ENCODE measurements at regions not wholly inside any gene's neighbourhood (a gene's known extent, or its start where the extent isn't known, plus 50 kb on each side); places are given as distances from the start of the nearest gene placed in this dataset.
"Not testable (repeated sequence)": the region's sequence is repeated elsewhere in the genome, so short reads cannot be mapped to it uniquely, and the experiment has no call there.

DNA sequence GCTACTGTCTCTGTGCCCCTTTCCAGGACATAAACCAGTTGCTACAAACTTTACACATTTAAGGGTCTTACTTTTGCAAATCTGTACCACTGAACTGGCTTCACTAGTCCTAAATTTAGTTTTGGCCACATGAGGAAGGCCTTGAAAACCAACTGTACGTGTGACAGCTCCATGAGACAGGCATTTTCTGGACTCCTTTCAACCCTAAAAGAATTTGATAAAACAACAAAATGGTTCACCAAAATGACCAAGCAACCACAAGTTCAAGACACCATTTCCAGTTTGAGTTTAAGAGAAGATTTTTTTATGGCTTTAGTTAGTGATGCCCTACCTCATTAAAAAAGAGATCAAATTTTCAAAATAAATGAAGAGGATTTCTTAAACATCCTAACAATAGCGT is 246.4 kb downstream of the ZNF674 start:
- DNase-seq: no peak

DNA sequence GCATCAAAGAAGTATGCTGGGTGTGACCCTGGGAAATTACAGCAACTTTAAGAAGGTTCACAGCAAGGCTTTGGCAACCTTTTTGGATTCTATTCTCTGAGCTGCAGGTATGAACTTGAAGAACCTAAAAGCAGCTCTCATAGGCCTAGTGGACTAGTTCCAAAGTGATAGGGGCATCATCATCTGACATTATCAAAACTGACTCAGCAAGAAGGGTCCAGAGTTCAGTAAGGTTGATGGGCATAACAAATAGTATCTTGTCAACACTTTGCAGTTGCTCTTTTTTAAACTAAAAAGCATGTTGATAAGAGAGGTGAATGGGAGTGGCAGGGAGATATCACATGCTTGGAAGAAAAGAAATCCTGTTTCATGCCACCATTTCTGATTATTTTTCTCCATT is 249.3 kb downstream of the ZNF674 start:
- DNase-seq: no peak

DNA sequence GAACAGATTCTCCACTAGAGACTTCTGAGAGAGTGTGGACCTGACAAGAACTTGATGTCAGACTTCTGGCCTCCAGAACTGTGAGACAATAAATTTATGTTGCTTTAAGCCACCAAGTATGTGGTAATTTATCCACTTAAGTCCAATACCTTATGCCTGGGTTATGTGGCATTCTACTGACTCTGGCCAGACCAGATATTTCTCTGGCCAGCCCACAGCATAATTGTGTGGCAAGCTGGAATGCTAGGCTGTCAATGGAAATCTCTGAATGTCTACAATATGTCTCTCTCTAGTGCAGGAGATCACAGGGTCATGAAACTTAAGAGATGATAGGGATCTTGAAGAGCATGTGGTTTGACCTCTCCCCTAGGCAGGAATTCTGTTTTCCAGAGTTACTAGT is 251.0 kb downstream of the ZNF674 start:
- no peak for DNase-seq

DNA sequence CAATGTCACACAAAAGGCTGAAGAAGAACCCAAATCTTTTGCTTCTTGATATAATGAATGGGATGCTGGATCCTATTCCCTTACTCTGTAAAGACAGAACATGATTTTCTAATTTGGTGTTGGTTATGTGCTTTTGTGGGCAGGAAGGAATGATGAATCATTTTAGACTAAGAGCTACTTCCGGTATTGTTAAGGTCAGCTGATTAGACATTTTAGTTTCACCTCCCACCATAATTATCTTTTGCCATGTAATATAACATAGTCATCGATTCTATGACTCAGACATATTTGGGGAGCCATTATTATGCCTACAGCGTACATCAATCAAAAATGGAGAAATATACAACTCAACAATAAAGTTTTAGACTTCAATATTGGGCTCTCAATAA is 265.3 kb downstream of the ZNF674 start:
- peak; percentile 46 for DNase-seq

DNA sequence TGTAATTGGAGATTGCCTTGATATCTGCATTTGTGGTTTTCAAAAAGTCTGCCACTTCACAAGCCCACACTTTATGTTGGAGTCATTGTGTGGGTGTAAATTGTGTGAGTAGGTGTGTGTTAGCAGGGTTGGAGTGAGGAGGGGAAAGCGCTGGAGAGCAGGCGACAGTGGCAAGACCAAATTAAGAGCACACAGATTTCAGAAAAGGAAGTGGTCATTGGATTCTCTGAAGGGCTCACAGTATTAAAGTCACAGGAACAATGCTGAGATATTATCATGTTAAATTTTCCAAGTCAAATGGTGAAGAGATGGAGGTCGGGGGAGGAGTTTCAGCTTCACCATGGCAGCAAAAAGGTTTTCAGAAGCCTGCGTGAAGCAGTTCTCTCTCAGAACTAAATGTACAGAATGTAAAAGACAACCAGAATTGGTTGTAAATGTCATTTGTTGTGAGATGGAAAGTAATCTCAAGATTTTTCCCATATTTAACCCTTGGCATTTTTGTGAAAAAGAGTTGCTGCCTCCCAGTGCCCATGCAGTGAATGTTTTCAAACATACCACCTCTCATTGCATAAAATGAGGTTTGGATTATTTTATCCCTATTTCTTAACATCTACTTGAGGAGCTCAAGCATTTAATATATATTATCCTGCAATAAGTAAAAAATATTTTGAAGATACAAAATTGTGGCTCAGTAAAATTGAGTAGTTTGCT is 265.9 kb downstream of the ZNF674 start:
- DNase-seq: peak; percentile 67

DNA sequence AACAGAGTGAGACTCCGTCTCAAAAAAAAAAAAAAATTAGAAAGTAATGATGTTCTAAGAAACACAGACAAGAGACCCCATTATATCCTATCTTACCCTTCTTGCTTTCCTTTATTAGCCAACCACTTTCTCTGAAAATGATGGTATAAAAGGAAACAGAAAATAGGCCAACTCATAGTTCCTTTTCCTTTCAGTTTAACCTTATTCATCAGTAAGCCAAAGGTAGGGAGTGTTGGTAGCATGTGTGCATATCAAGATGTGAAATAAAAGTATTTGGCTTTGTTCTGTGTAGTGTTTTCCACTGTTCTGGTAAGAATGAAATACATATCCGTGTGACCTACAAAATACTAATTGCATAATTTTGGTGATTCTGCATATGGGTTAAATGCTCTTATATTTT is 266.6 kb downstream of the ZNF674 start:
- DNase-seq: no peak

DNA sequence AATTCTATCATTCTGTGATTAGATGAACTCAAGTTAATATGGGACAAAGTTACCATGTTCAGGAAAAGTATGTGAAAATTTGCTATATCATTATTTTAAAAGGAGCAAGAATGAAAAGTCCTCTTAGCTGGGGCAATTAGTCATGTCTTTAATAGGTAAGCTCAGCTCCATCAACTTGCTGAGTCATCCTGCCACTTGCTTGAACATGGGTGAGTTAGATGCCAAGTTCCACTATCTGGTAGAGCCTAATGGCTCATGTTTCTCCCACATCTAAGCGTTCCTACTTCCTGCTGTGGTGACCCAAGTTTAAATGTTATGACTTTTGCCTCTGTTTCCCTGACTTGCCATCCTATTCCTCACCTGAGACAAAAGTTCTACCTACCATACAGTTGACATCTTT is 276.8 kb downstream of the ZNF674 start:
- DNase-seq: peak; percentile 61

DNA sequence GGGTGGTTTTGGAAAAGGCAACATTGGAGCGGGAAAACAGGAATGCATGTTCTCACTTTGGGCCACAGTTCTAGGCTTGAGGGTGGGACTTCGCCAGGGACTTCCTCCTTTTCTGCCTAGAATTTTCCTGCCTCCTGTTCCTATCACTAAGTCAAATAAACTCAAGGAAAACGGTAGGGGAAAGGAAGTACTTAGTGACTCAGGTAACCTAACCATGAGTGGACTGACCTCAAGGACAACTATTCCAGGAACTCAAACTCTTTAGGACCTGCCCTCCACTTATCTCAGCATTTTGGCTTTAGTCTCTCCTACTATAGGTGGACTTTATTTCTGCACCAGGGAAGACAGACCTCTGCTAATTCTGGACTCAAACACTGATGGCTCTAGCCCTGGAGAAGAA is 281.7 kb downstream of the ZNF674 start:
- DNase-seq: no peak

DNA sequence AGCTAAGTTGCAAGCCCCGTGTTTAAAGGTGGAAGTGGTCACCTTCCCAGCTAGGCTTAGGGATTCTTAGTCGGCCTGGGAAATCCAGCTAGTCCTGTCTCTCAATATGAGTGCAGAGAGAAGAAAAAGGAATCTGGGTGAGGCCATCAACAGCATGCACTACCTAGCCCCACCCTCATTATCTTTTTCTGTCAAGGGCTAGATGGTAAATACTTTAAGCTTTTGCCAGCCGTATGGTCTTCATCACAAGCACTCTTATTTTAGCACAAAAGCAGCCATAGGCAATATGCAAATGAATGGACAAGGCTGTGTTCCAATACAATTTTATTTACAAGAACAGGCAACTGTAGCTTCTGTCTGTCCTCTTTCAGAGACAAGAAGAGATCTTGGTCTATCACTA is 282.9 kb downstream of the ZNF674 start:
- peak; percentile 26 for DNase-seq

DNA sequence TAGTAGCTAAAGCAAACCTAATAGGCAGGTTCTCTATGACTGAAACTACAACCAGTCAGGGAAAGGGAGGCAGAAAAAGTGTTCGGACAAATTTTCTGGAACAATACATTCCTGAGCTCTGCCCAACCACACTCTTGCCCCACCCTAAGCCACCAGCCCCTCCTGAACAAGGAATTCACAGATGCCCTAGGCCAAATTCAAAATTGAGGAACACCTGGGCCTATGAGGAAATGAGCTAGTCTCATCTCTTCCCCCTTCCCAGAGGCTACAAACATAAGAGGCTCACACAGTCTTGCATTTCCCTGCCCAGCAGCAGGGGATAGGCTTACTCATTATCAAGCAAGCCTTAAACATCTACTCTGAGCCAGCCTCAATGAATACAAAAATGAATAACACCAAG is 284.7 kb downstream of the ZNF674 start:
- no peak for DNase-seq

DNA sequence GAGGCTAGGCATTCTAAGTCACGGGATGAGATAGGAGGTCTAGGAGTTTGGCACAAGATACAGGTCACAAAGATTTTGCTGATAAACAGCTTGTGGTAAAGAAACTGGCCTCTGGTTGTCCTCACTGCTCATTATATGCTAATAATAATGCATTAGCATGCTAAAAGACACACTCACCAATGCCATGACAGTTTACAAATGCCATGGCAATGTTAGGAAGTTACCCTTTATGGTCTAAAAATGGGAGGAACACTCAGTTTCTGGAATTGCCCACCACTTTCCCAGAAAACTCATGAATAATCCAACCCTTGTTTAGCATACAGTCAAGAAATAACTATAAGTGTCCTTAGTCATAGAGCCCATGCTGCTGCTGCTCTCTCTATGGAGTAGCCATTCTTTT is 286.9 kb downstream of the ZNF674 start:
- no peak for DNase-seq

DNA sequence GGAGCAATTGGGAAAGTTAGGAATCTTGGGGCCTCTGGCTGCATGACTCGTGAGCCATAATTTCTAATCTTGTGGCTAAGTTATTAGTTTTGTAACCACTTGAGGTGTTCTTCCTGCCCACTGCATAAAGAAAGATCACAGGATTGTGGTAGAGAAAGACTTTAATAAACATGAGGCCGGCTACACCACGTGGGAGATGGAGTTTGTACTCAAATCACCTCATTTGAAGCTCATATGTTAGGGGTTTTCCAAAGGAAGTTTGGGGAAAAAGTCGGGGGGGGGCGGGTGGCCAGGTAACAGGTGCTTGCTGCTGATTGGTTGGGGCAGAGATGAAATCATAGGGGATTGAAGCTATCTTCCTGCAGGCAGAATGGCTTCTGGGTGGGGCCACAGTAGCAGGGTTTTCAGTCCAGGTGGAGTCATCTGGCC is 287.8 kb downstream of the ZNF674 start:
- no peak for DNase-seq

DNA sequence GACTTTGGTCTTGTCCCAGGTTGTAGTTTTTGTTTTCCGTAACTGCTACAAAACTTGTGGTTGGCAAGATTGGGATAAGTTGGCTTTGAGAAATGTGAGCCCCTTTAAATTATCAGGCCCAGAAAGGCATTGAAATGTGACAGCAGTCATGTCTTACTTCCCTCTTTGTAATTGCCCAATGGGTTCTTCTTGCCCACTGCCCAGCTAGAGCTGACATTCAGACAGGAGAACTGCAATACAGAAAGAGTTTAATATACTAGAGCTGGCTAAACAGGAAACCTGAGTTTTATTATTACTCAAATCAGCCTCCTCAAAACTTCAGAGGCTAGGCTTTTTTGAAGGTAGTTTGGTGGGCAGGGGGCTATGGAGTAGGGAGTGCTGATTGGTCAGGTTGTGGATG is 288.3 kb downstream of the ZNF674 start:
- DNase-seq: no peak

DNA sequence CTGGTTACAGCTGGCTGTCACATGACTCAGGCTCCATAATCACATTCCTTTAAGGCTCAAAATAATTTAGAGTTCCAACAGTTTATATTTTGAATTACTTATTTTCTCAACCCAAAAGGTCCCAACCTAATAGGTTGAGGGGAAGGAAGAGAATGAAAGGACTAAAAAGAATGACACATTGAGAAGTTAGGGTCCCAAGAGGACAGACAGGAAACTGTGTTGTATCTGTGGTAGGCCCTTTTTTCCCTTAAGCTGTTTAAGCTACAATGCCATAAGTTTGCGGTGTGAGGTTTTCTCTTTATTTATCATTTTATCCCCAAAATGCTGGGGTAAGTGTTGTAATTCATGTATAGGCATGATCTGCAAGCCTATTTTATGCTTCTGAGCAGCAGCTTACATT is 290.2 kb downstream of the ZNF674 start:
- DNase-seq: no peak

DNA sequence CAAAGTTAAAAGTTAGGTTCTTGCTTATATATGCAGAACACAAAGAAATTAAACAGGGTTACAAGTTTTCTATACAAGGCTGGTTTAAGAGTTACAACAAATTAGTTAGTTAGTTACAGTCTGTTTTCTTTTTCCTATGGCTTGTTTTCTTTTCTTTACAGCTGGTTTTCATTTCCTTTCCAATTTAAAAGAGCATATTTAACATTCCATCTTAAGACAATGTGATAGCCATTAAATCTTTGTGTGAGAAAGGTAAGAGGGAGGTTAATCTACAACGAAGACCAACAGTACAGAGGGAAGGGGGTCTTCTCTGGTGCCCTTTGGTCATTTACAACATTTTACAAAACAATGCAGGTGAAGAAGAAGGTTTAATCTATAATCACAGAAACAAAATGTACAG is 290.6 kb downstream of the ZNF674 start:
- no peak for DNase-seq

DNA sequence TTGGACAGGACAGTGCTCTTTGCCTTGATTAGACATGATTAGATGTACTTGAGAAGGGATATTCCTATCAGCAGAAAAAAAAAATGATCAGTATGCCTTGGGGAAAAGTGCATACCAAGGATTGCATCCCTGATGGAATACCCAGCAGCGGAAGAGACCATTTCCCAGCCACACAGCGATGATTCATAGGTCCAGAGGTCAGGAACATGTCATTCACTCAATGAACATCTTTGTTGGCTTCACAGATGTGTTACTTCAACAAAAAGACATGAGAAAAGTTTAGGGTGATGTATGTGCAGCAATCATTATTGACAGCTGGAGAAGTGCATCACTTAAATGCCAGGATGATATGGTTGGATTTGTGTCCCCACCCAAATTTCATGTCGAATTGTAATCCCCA is 293.5 kb downstream of the ZNF674 start:
- no peak for DNase-seq

DNA sequence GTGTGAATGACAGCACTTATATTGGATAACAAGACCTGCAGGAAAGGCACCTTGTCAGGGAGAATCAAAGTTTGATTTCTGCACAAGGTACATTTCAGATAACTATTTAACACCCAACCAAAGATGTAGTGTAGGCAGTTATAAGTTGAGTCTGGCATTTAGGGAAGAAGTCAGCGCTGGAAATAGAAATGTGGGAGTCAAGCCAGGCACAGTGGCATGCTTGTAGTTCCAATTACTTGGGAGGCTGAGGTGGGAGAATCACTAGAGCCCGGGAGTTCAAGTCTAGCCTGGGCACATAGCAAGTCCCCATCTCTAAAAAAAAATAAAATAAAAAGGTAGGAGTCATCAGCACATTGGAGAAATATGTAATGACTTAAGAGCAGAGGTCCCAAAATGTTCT is 295.1 kb downstream of the ZNF674 start:
- no peak for DNase-seq

DNA sequence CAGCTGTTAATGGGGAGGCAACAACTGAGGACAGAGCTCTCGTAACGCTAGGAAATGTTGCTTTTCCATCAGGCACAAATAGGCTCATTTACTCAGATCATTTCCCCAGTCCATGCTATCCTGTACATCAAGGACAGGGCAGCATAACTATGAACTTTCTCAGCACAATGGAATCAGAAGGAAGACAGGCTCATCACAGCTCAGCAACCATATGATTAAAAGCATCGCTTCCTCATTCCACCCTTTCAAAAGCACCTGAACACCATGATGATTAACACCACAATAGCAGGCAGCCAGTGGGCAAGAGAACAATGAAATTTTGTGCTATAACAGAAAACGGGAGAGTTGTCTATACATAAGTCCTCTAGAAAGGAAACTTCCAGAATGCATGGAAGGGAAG is 297.8 kb downstream of the ZNF674 start:
- no peak for DNase-seq

DNA sequence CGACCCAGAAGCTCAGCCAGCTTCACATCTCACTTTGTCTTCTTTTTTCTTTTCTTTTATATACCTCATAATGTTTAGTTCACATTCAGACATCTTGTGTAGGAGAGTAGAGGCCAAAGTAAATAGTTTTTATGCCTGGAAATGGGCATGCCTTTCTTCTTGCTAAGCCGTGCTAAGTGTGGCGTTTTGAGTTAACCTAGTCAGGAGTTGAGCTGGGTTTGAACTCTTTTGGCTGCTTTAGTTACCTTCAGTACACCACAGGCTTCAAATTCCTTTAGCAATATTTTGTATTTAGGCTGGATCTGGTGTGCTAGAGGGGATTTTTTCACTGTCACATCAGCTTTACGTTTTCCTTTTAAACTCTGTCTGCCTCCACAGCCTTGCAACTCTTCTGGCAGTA is 300.8 kb downstream of the ZNF674 start:
- DNase-seq: no peak

DNA sequence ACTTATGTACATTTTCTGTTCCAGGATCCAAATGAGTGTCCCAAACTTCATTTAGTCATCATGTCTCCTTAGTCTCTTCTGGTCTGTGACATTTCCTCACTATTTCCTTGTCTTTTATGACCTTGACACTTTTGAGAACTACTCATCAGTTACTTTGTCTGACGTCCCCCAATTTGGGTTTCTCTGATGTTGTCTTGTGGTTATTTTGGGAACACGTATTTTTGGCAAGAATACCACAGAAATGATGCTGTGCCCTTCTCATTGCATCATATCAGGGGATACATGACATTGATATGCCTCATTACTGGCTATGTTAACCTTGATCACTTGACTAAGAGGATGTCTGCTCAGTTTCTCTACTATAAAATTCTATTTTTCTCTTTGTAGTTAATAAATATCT is 308.8 kb downstream of the ZNF674 start:
- DNase-seq: peak; percentile 3

DNA sequence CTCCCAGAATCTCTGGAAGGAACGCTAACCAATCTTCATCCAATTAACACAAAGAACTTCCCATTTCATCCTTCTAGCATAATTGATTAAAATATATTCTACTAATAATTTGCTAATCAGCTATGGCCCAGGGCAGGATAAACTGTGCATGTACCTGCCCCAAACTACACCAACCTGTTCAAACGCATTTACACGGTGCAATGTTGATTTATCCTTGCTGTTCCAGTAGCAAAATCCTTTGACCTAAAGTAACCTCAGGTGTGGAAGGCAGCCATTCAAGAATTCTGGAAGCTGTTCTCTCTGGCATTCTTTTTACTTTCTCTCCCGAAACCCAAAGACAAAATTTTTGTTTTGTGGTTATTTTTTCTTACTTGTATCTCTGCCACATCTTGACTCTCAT is 309.4 kb downstream of the ZNF674 start:
- no peak for DNase-seq

DNA sequence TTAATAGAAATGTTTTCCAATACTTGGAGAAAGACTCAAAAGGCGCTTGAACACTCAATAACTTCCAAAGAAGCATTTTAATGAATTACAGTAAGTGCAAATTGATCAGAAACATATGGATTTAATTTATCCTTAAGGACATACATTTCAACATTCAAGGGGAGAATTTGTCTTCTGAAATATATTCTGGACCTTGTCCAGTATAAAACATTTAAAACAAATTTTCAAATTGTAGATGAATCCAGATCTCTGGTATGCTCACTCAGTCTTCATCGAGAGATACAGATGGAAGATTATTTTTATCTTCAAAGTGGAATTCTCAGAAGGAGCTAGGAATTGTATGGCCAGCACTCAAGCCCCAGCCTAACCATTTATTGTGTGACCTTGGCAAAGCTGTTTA is 310.4 kb downstream of the ZNF674 start:
- no peak for DNase-seq

DNA sequence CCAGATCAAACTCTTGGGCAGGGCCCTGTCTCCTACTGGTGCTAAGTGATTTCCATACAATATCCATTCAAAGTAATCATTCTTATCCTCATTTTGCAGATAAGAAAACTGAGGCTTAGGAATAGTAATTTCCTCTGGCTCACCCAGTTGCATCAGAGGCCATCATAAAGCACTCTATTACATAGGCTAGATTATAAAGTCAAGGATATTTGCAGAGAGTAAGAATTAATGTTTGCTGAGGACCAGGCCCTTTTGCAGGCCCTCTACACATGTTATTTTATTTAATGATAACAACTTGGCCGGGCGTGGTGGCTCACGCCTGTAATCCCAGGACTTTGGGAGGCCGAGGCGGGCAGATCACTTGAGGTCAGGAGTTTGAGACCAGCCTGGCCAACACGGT is 316.8 kb downstream of the ZNF674 start:
- no peak for DNase-seq

DNA sequence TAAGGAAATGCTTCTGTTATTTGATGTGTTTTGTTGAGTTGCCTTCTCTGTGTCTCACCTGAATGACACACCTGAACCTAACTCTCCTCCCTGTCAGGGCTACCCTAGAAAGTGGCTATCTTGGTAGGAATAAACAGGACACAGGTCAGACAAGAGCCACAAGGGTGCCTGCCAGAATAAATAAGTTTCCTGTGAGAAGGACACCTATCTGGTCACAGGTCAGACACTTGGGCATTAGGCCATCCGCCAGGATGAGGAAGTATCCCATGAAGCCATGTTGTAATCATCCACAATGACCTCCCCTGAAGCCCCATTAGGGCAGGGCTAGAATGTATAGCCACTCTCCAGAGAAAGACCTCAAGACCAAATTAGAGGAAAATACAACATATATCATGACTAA is 318.8 kb downstream of the ZNF674 start:
- DNase-seq: no peak

DNA sequence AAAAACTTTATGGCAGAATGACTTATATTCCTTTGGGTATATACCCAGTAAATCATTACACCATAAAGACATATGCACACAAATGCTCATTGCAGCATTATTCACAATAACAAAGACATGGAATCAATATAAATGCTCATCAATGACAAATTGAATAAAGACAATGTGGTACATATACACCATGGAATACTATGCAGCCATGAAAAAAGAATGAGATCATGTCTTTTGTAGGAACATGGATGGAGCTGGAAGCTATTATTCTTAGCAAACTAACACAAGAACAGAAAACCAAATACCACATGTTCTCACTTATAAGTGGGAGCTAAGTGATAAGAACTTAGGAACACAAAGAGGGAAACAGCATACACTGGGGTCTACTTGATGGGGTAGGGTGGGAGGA is 321.7 kb downstream of the ZNF674 start:
- DNase-seq: not testable (repeated sequence)

DNA sequence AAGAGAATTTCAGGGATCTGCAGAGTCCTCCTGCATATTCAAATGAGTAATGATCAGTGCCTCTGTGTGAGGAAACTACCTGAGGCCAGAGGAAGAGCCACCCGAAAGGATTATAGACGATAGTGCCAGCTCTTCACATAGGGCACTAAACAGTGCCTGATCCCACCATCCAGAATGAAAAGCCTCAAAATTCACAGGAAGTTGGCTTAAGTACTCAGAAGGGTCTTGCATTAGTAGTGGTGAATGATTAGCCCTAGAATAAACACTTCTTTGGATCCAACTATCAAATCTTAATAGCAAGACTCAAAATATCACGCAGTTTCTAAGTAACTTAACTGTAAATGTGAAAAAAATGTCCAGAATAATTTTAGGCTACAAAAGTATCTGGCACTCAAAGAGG is 324.4 kb downstream of the ZNF674 start:
- DNase-seq: no peak
